Epithelial cell of prostate (primary cell): ENCODE measurements at regions not wholly inside any gene's neighbourhood (a gene's known extent, or its start where the extent isn't known, plus 50 kb on each side); places are given as distances from the start of the nearest gene placed in this dataset.

Source experiments
- DNase-seq: peaks from one replicate; pipeline ENCODE4 v3.0.0-alpha.2; 2011; ENCODE audit warnings: low read depth, low spot score
- H3K27ac ChIP-seq: fragments of 450-650 bp; 2 replicates; pipeline ENCODE4 v1.5.1; 2017; ENCODE audit warnings: mild to moderate bottlenecking

DNA sequence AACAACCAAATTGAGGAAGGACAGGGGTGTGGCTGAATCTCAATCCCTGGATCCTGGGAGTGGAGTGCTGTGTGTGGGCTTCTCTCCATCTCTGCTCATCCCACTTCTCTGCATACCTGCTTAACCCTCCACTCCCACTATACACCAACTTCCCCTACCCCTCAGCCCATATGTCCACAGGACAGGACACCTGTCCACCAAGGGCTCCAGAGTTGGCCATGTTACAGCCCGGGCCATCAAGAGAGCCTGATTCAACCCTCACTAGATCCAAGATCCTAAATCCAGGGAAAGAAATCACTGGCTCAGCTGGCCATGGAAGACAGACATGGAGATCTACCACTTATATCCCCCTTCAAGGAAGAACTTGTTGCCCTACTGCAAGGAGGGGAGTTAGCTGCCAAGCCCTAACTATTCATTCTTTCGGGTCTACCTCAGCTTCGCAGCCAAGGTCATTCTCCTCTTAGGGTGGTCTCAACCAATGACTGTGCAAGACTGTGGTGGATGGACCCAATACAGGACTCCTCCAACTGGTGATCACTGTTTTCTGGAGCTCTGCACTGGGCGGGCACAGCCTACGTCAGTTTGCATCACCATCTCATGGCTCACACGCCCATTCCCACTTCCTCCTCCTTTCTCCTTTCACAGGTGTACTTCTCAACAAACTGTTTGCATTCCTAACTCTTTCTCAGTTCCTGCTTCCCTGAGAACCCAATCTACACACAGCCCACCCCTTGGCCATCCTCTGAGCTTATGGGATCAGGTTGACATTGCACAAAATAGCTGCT, 53.7 kb upstream of the ZBTB43 start:
- no peak for DNase-seq

DNA sequence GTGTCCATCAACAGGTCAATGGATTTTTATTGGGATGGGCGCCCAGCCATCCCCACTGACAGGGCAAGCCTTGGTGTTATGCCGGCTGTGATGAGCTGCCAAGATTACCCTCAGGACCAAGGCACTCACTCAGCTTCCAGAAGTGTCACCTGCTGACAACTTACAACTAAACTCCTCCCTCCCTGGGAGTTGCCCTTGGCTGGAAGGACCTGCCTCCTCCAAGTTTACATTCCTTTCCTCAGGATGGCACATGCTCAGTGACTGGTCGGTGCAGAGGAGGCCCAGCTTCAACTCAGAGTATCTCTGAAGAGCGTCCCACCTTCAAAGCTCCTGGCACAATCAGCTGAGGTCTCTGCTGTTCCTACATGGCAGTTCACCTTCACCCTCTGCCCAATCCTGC, 52.5 kb upstream of the ZBTB43 start:
- DNase-seq = peak; percentile 26
- H3K27ac ChIP-seq = peak overlapping the region; percentile 12

More for the DNA sequence above, 53.7 kb upstream of the ZBTB43 start:
- peak overlapping the region; percentile 29 for H3K27ac ChIP-seq

DNA sequence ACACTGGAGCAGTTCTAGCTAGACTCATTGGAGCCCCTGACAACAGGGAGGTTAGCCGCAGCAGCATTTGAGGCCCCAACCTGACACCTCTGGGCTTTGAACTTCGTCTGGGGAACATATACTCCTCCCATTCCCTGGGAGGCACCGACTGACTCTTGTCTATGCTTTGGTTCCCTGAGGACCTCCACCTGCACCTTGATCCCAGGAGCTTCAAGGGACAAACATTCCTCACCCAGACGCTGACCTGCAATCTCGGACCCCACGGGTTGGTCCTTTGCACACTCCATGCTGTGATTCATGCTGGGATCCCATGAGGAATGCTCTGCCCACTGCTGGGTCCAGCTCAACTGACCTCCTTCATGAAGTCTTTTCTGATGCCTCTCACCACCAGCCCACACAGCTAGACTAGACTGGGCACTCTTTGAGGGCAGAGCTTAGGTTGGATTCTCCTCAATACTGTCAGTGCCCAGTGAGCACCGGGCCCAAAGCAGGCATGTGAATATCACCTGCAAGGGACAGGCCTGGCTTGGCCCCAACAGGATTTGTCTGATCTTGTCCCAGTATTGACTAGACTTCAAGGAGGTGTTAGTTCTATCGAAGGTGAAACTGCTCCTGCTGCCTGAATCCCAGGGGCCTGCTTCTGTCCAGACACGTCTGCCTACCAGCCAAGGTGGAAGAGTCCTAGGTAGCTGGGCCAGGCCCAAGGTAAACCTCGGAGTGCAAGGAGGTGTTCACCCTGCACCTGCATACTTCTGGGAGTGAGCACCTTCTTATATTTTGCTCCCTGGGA, 51.8 kb upstream of the ZBTB43 start:
- peak; percentile 73 for DNase-seq
- peak overlapping the region; percentile 12 for H3K27ac ChIP-seq

DNA sequence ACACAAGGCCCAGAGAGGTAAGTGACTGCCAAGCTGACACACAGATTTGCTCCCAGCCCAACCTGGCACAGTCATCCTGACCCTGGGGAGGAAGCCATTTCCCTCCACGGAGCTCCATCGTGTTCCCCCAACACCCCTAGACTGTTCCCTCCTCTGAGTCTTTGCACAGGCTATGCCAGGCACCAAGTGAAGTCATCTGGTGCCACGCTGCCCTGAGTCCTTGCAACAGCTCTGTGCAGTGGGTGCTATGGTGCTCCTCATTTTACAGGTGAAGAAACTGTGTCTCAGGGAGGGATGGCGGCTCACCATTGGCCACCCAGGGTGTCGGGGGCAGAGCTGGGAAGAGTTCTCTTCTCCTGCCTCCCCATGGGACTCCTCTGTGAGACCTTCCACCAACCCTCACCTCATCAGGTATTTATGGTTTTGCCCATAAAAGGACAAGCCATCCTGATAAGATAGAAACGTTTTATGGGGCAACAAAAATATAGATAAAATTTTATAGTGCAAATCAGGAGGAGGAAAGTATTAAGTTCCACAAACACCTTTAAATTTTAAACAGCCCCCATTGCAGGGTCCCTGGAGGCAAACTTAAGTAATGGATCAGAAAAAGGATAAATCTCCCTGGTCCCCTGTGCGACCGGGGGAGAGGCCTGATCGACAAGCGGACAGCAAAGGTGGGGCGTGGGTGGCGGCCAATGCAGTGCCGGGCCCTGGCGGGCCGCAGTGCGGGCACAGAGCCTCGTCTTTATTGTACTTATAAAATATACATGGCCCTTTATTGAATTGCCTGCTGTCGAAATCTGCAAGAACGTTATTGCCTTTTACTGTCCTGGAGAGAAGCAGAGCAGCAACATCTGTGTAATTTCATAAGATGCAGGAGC, 50.2 kb upstream of the ZBTB43 start:
- H3K27ac ChIP-seq = no peak overlapping the region
- no peak for DNase-seq
